Transverse colon (tissue), 4 donors: ENCODE measurements at regions not wholly inside any gene's neighbourhood (a gene's known extent, or its start where the extent isn't known, plus 50 kb on each side); places are given as distances from the start of the nearest gene placed in this dataset.

Experiments used
- EP300 ChIP-seq: sonication (generic); formaldehyde crosslinking; IDR thresholded peaks from one replicate; pipeline ENCODE4 v1.6.1; 2017; ENCODE audit warnings: antibody characterized with exemption, low read depth
- POLR2A ChIP-seq: fragments of 450-650 bp; IDR thresholded peaks from one replicate; pipeline ENCODE4 v1.6.1; 2016; ENCODE audit warnings: antibody characterized with exemption, mild to moderate bottlenecking, moderate library complexity
- POLR2AphosphoS5 ChIP-seq, 3 donors: sonication (generic); formaldehyde crosslinking; IDR thresholded peaks; one replicate each; pipeline ENCODE4 v1.6.1; 2016; ENCODE audit warnings: antibody characterized with exemption in 3 of 3
- TF ChIP-seq, protein P1 (sequence below), 5 experiments: fragments of 200-600 bp in 3 of 5; fragments of 450-650 bp in 2 of 5; sonication (generic) in 3 of 5; IDR thresholded peaks; 1 replicate in 2 of 5; 2 replicates in 3 of 5; pipeline ENCODE4 v1.5.1; 2016 to 2017; ENCODE audit warnings: antibody characterized with exemption in 5 of 5, inconsistent platforms in 3 of 5, mild to moderate bottlenecking in 2 of 5, moderate library complexity in 1 of 5

DNA sequence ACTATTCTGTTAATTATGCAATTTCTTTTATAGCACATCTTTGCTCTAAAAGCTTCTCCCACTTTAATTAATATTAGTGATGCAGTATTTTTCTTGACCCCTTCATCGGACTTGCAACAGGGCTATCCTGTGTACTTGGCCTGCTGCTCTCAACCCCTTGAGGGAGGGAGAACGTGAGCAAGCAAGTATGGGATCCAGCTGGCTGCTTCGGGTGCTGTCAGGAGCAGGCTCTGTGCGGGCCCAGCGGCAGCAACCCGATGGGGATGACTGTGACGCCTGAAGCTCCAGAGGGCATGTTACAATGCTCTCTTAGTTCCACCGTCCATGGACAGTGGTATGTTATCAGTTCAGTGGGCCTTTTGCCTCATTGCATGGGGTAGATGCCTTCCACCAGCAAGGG, 519.8 kb upstream of the CITED2 start:
- TF ChIP-seq, protein P1, sequence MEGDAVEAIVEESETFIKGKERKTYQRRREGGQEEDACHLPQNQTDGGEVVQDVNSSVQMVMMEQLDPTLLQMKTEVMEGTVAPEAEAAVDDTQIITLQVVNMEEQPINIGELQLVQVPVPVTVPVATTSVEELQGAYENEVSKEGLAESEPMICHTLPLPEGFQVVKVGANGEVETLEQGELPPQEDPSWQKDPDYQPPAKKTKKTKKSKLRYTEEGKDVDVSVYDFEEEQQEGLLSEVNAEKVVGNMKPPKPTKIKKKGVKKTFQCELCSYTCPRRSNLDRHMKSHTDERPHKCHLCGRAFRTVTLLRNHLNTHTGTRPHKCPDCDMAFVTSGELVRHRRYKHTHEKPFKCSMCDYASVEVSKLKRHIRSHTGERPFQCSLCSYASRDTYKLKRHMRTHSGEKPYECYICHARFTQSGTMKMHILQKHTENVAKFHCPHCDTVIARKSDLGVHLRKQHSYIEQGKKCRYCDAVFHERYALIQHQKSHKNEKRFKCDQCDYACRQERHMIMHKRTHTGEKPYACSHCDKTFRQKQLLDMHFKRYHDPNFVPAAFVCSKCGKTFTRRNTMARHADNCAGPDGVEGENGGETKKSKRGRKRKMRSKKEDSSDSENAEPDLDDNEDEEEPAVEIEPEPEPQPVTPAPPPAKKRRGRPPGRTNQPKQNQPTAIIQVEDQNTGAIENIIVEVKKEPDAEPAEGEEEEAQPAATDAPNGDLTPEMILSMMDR (IDR thresholded peaks at IDR 0.05), result no peak
- TF ChIP-seq POLR2A (no peak), EP300 (no peak), POLR2AphosphoS5 (IDR thresholded peaks at IDR 0.05) (no peak)
